ENCODE measurements at regions not wholly inside any gene's neighbourhood (a gene's known extent, or its start where the extent isn't known, plus 50 kb on each side); places are given as distances from the start of the nearest gene placed in this dataset.
A peak's percentile ranks its signal among the peaks of the same experiment; 100 is the strongest.

DNA sequence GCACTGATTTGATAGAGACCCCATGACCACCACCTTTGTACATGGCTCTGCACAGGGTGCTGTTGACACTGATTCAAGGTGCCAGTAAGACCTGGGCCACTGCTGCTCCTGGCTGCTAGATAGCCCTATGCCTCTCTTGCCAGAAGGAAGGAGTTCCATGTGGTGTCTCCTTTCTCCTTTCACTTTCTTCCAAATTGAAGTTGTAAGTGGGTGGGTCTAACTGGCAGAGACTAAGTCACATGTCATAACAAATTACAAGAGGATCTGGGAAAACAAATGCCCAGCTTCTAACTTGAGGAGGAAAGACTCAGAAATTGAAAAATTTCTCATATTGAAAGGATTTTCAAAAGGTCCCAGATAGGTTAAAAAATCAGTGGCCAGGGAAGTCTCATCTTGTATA lies 116.8 kb downstream of the TFAP2B start:
- peak; percentile 8 for DNase-seq (ENCODE audit: low read depth)
- H3K4me3 ChIP-seq (ENCODE audit: low read depth, low read length): no peak overlapping the region
- TF ChIP-seq, protein P1, sequence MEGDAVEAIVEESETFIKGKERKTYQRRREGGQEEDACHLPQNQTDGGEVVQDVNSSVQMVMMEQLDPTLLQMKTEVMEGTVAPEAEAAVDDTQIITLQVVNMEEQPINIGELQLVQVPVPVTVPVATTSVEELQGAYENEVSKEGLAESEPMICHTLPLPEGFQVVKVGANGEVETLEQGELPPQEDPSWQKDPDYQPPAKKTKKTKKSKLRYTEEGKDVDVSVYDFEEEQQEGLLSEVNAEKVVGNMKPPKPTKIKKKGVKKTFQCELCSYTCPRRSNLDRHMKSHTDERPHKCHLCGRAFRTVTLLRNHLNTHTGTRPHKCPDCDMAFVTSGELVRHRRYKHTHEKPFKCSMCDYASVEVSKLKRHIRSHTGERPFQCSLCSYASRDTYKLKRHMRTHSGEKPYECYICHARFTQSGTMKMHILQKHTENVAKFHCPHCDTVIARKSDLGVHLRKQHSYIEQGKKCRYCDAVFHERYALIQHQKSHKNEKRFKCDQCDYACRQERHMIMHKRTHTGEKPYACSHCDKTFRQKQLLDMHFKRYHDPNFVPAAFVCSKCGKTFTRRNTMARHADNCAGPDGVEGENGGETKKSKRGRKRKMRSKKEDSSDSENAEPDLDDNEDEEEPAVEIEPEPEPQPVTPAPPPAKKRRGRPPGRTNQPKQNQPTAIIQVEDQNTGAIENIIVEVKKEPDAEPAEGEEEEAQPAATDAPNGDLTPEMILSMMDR (conservative IDR thresholded peaks at IDR 0.05; ENCODE audit: low read depth, low read length): no peak

DNA sequence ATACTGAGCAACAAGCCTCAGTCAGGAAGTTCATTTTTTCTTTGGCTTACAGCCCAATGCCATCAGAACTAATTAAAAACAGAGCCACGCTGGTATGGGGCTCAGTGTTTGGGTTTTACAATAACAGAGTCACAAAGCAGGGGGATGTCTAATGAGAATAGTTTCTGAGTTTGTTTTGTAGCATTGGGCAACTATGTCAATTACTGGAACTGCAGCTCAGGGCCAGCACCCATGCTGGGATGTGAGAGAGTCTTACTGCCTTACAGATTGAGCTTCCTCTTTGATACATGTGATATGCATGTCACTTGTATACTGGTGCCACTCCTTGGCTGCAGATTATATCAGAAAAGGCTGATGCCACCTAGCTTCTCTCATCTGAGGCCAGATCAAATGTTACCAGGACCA lies 117.6 kb downstream of the TFAP2B start:
- TF ChIP-seq, protein P1 (conservative IDR thresholded peaks at IDR 0.05; ENCODE audit: low read depth, low read length): no peak
- no peak overlapping the region for H3K4me3 ChIP-seq (ENCODE audit: low read depth, low read length)
- DNase-seq (ENCODE audit: low read depth): peak; percentile 19

DNA sequence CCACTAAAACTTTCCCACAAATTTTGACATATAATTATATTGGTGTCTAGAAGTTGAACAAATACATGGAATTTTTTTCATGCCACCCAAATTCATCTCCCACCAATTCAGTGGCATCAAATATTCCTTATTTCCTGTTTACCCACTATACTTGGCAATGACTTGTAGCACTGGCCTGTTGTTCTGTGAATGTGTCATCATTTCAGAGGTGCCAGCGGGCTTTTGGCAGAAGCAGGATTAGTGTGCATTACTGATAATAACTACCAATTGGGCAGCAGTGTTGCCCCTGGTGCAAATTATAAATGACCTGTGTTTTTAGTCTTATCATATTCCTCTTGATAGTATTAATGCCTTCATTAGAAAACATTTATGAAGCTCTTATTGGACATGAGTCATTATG lies 121.3 kb downstream of the TFAP2B start:
- DNase-seq (ENCODE audit: low read depth): no peak
- TF ChIP-seq, protein P1 (conservative IDR thresholded peaks at IDR 0.05; ENCODE audit: low read depth, low read length): no peak

DNA sequence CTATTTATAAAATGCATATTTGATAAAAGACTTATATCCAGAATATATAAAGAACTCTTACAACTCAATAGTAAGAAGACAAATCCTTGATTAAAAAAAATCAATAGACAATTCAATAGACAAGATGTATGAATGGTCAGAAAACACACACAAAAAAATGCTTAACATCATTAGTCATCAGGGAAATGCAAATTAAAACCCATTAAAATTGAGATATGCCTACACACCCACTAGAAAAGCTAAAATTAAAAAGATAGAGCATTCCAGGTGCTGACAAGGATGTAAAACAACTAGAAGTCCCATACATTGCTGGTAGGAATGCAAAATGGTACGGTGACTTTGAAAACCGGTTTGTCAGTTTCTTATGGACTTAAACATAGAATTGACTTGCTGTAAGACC lies 127.1 kb downstream of the TFAP2B start:
- DNase-seq (ENCODE audit: low read depth): no peak
- no peak overlapping the region for H3K4me3 ChIP-seq (ENCODE audit: low read depth, low read length)
- TF ChIP-seq, protein P1 (conservative IDR thresholded peaks at IDR 0.05; ENCODE audit: low read depth, low read length): no peak

More for the DNA sequence above, 121.3 kb downstream of the TFAP2B start:
- H3K4me3 ChIP-seq (ENCODE audit: low read depth, low read length): no peak overlapping the region

DNA sequence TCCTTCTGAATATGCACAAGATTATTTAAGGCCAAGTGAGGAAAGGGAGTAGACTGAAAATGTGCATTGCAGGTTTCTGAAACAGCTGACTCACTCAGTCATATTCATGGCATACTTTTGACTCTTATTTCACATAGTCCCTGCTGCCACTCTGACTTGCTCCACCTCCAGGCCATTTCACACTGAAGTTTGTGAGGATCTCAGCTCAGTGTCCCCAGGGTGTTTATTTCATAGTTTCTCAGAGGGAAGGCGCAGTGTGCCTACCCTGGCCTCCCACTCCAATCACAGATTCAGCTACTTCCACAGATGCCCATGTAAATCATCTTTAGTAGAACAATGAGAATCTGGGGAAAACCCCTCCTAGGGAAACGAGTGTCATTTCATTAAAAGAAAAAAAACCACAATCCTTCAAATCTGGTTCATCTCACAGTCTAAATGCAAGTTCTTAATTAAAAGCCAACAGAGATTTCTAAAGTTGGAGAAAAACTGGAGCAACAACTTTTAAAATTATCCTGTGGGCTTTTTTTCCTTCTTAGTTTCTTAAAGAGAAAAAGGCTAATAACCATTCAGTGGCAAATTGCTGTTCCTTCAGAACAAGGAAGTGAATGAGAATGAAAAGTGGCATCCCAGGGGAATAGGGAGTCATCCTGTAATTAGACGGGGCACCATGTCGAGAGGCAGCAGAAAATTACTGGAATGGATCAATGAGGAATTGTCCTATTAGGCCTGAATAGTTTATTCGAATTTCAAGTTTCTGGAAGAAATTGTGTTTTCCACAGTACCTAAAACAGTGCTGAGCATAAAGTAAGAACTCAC lies 133.6 kb downstream of the TFAP2B start:
- TF ChIP-seq, protein P1 (conservative IDR thresholded peaks at IDR 0.05; ENCODE audit: low read depth, low read length): no peak
- no peak overlapping the region for H3K4me3 ChIP-seq (ENCODE audit: low read depth, low read length)
- peak; percentile 8 for DNase-seq (ENCODE audit: low read depth)

DNA sequence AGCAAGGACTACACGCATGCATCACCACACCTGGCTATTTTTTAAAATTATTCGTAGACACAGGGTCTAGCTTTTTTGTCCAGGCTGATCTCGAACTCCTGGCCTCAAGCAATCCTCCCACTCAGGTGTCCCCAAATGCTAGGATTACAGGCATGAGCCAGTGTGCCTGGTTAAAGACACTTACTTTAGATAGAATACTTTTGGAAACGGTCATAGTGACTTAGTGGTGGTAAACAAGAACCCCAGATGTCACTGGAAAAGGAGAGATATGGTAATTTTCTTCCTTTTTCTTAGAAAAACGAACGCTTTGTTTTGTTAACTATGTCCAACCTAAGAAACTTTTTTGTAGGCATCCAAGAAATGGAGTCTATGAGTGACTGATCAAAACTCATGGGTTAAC lies 137.3 kb downstream of the TFAP2B start:
- no peak overlapping the region for H3K4me3 ChIP-seq (ENCODE audit: low read depth, low read length)
- no peak for DNase-seq (ENCODE audit: low read depth)
- TF ChIP-seq, protein P1 (conservative IDR thresholded peaks at IDR 0.05; ENCODE audit: low read depth, low read length): no peak

DNA sequence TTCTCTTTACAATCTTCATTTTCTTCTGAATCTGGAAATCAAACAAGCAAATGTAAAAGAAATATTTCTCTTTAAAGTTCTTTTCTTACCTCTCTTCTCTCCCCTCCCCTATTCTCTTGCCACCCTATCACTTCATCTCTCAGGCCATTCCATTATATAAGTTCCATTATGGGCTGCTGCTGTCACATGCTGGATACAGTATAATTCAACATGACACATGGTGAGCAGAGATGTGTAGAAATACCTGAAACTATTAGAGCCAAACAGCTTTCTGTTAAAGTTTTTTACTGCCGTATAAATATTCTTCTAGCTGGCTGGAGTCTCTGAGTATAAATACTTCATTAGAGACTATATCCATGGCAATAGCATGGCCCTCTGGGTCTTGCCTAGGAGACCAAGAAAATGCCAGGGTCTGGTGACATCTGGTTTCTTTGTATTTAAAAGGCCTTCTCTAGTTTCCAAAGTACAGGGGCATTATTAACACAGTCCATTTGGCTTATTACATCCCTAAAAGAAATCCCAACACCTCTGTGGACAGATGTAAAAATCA lies 139.6 kb downstream of the TFAP2B start:
- TF ChIP-seq, protein P1 (conservative IDR thresholded peaks at IDR 0.05; ENCODE audit: low read depth, low read length): no peak
- DNase-seq (ENCODE audit: low read depth): no peak
- no peak overlapping the region for H3K4me3 ChIP-seq (ENCODE audit: low read depth, low read length)

Data from choroid plexus epithelial cell (primary cell).